ENCODE measurements at regions not wholly inside any gene's neighbourhood (a gene's known extent, or its start where the extent isn't known, plus 50 kb on each side); places are given as distances from the start of the nearest gene placed in this dataset.
"Not testable (repeated sequence)": the region's sequence is repeated elsewhere in the genome, so short reads cannot be mapped to it uniquely, and the experiment has no call there.

GRCh38 chr7:17020250-17020649 lies 138.5 kb upstream of the AGR3 start:
- DNase-seq, result no peak

GRCh38 chr7:17021205-17021604 lies 139.4 kb upstream of the AGR3 start:
- DNase-seq, result no peak

- DNase-seq, result no peak
Observed at GRCh38 chr7:17022920-17023319, 141.1 kb upstream of the AGR3 start.

GRCh38 chr7:17026269-17026668 lies 144.5 kb upstream of the AGR3 start:
- no peak for DNase-seq

- DNase-seq, result no peak
Observed at GRCh38 chr7:17027143-17027788, 145.5 kb upstream of the AGR3 start.

GRCh38 chr7:17027789-17028152 lies 146.0 kb upstream of the AGR3 start:
- DNase-seq, result no peak

- no peak for DNase-seq
Observed at GRCh38 chr7:17029150-17029549, 147.4 kb upstream of the AGR3 start.

GRCh38 chr7:17030559-17030958 lies 148.8 kb upstream of the AGR3 start:
- no peak for DNase-seq

GRCh38 chr7:17031906-17032551 lies 150.2 kb upstream of the AGR3 start:
- no peak for DNase-seq

GRCh38 chr7:17033245-17033644 lies 151.5 kb upstream of the AGR3 start:
- DNase-seq, result no peak

- no peak for DNase-seq
Observed at GRCh38 chr7:17036584-17036983, 154.8 kb upstream of the AGR3 start.

- DNase-seq, result no peak
Observed at GRCh38 chr7:17037356-17037755, 155.6 kb upstream of the AGR3 start.

- DNase-seq, result no peak
Observed at GRCh38 chr7:17038160-17038782, 156.5 kb upstream of the AGR3 start.

- no peak for DNase-seq
Observed at GRCh38 chr7:17038783-17039170, 157.0 kb upstream of the AGR3 start.

- DNase-seq, result no peak
Observed at GRCh38 chr7:17039372-17039771, 157.6 kb upstream of the AGR3 start.

GRCh38 chr7:17040716-17041115 lies 158.9 kb upstream of the AGR3 start:
- DNase-seq, result no peak

GRCh38 chr7:17041324-17041723 lies 159.5 kb upstream of the AGR3 start:
- DNase-seq, result no peak

- no peak for DNase-seq
Observed at GRCh38 chr7:17042211-17042610, 160.4 kb upstream of the AGR3 start.

- DNase-seq, result no peak
Observed at GRCh38 chr7:17043012-17043877, 161.5 kb upstream of the AGR3 start.

- DNase-seq, result no peak
Observed at GRCh38 chr7:17044396-17044795, 162.6 kb upstream of the AGR3 start.

- DNase-seq, result no peak
Observed at GRCh38 chr7:17044861-17045260, 163.1 kb upstream of the AGR3 start.

GRCh38 chr7:17046259-17046658 lies 164.5 kb upstream of the AGR3 start:
- DNase-seq, result no peak

GRCh38 chr7:17046666-17047065 lies 164.9 kb upstream of the AGR3 start:
- no peak for DNase-seq

GRCh38 chr7:17053164-17053563 lies 171.4 kb upstream of the AGR3 start:
- not testable (repeated sequence) for DNase-seq

Data from stimulated activated naive CD4-positive, alpha-beta T cell treated with Interleukin-2 at 50 U/mL for 16 hours (primary cell).